ENCODE measurements at regions not wholly inside any gene's neighbourhood (a gene's known extent, or its start where the extent isn't known, plus 50 kb on each side); places are given as distances from the start of the nearest gene placed in this dataset.

DNA sequence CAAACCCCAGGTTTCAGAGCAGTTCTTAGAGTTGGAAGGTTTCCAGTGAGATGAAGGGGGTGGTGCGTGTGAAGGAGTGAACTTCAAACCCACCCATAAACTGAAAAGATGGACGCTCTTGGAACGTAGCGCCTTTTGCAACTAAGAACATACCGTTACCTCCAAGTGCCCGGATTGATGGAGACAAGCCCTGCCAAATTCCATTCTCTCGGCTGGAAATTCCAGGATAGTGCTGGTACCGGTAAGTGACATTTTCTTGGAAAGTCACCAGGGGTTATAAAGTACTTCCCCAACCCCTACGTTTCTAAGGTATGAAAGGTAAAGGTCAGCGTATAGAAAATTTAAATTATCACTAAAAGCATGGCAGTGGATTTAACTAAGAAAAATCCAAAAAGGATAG, 91.6 kb upstream of the CLDN14 start:
- Mint-ChIP-seq H3K36me3 (ENCODE audit: low read depth) (no peaks in the 10 kb centered on the region), H3K27me3 (ENCODE audit: low read depth) (peaks cover 34% of the 10 kb centered on the region), H3K4me3 (ENCODE audit: unreplicated experiment) (no peak overlapping the region), H3K9me3 (ENCODE audit: low read depth) (no peaks in the 10 kb centered on the region), H3K27ac (ENCODE audit: unreplicated experiment) (no peak overlapping the region), H3K4me1 (ENCODE audit: low read depth) (no peaks in the 10 kb centered on the region)
- TF ChIP-seq, protein P1, sequence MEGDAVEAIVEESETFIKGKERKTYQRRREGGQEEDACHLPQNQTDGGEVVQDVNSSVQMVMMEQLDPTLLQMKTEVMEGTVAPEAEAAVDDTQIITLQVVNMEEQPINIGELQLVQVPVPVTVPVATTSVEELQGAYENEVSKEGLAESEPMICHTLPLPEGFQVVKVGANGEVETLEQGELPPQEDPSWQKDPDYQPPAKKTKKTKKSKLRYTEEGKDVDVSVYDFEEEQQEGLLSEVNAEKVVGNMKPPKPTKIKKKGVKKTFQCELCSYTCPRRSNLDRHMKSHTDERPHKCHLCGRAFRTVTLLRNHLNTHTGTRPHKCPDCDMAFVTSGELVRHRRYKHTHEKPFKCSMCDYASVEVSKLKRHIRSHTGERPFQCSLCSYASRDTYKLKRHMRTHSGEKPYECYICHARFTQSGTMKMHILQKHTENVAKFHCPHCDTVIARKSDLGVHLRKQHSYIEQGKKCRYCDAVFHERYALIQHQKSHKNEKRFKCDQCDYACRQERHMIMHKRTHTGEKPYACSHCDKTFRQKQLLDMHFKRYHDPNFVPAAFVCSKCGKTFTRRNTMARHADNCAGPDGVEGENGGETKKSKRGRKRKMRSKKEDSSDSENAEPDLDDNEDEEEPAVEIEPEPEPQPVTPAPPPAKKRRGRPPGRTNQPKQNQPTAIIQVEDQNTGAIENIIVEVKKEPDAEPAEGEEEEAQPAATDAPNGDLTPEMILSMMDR (IDR thresholded peaks at IDR 0.05) = no peak
- DNase-seq (ENCODE audit: low spot score) = no peak

DNA sequence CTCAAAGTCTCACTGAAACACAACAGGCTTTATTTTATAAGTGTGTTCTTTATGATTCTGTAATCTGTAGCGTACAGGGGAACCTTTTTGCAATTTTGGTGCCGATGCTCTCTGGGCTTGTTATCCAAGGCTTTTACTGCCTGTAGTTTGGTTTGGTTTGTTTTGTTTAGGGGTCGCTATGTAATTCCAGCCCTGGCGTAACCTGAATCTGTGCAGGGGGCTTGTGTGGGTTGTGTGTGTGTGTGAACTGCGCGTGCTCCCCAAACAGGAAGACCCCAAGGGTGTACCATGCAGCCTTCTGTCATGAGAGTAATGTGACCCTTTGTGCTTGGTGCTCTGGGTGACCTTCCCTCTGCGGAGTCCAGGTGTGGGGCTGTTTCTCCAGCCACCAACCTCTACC, 92.1 kb upstream of the CLDN14 start:
- Mint-ChIP-seq H3K36me3 (ENCODE audit: low read depth) (no peaks in the 10 kb centered on the region), H3K9me3 (ENCODE audit: low read depth) (peaks cover 3% of the 10 kb centered on the region), H3K4me3 (ENCODE audit: unreplicated experiment) (no peak overlapping the region), H3K27ac (ENCODE audit: unreplicated experiment) (no peak overlapping the region), H3K27me3 (ENCODE audit: low read depth) (peaks cover 34% of the 10 kb centered on the region), H3K4me1 (ENCODE audit: low read depth) (no peaks in the 10 kb centered on the region)
- TF ChIP-seq, protein P1 (IDR thresholded peaks at IDR 0.05) = no peak
- DNase-seq (ENCODE audit: low spot score) = no peak

DNA sequence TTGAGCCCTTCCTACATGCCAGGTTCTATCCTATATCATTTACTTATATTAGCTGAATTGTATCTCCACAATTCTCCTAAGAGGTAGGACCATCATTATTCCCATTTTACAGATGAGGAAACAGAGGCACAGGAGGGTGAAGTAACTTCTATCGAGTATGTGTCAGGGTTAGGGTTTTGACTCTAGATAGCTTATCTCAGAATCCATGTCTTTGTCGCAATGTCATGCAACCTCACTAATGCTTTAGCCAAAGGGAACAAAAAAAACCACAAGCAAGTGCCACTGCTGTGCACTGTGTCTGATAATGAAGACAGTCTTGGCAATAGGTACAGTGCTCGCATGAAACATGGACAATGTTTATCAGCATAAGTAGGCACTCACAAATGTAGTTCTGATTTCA, 95.4 kb upstream of the CLDN14 start:
- Mint-ChIP-seq H3K36me3 (ENCODE audit: low read depth) (no peaks in the 10 kb centered on the region), H3K9me3 (ENCODE audit: low read depth) (peaks cover 3% of the 10 kb centered on the region), H3K4me3 (ENCODE audit: unreplicated experiment) (no peak overlapping the region), H3K27me3 (ENCODE audit: low read depth) (peaks cover 18% of the 10 kb centered on the region), H3K4me1 (ENCODE audit: low read depth) (no peaks in the 10 kb centered on the region), H3K27ac (ENCODE audit: unreplicated experiment) (no peak overlapping the region)
- DNase-seq (ENCODE audit: low spot score) = no peak
- TF ChIP-seq, protein P1 (IDR thresholded peaks at IDR 0.05) = no peak

DNA sequence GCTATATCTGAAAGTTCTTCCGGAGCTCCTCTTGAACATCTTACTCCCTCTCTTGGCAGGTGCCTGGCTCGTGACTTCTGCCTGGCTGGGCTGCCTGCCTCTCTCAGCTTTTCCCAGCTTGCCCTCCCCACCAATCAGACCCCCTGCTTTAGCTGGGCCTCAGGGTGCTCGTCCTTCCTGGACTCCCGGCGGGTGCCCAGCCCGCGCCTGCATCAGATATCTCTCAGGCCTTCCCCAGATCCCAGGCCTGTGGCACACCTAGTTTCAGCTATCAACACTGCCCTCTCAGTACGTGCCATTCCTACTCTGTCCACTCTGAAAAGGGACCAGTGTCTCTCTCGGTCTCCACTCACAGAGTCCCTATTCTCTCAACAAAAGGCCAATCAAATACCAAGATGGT, 96.5 kb upstream of the CLDN14 start:
- peaks cover 21% of the 10 kb centered on the region for H3K27me3 Mint-ChIP-seq (ENCODE audit: low read depth)
- no peaks in the 10 kb centered on the region for H3K4me1 Mint-ChIP-seq (ENCODE audit: low read depth)
- no peaks in the 10 kb centered on the region for H3K36me3 Mint-ChIP-seq (ENCODE audit: low read depth)
- TF ChIP-seq, protein P1 (IDR thresholded peaks at IDR 0.05) = no peak
- peaks cover 3% of the 10 kb centered on the region for H3K9me3 Mint-ChIP-seq (ENCODE audit: low read depth)
- no peak overlapping the region for H3K27ac Mint-ChIP-seq (ENCODE audit: unreplicated experiment)
- DNase-seq (ENCODE audit: low spot score) = no peak
- H3K4me3 Mint-ChIP-seq (ENCODE audit: unreplicated experiment) = no peak overlapping the region

DNA sequence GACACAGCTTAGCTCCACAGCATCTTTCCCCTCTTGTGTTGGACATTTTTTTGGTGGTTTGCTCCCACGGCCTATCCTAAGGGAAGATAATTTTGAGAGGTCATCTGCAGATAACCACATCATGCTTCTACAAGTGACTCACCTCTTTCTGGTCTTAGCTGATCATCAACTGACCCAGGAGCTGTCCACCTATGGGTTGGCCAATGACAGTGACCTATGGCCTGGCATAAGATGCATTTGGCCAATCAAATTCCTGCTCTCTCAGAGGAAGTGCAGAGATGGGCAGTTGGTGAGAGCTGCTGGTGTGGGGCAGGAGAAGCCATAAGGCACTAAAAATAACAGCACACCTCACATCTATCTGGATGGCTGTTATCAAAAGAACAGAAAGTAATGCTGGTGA, 100.0 kb upstream of the CLDN14 start:
- Mint-ChIP-seq H3K27ac (ENCODE audit: unreplicated experiment) (no peak overlapping the region), H3K36me3 (ENCODE audit: low read depth) (peaks cover 2% of the 10 kb centered on the region), H3K27me3 (ENCODE audit: low read depth) (peaks cover 26% of the 10 kb centered on the region), H3K9me3 (ENCODE audit: low read depth) (peaks cover 9% of the 10 kb centered on the region), H3K4me3 (ENCODE audit: unreplicated experiment) (no peak overlapping the region), H3K4me1 (ENCODE audit: low read depth) (no peaks in the 10 kb centered on the region)
- TF ChIP-seq, protein P1 (IDR thresholded peaks at IDR 0.05) = no peak
- DNase-seq (ENCODE audit: low spot score) = no peak

Data from chondrocyte (in vitro differentiated cells).